Spleen (tissue), 7 donors: ENCODE measurements at regions not wholly inside any gene's neighbourhood (a gene's known extent, or its start where the extent isn't known, plus 50 kb on each side); places are given as distances from the start of the nearest gene placed in this dataset.

Experiments used
- CTCF ChIP-seq, 11 experiments: fragments of 200-600 bp in 7 of 11; fragments of 450-650 bp in 4 of 11; sonication (generic) in 4 of 11; IDR thresholded peaks in 8 of 11; conservative IDR thresholded peaks in 3 of 11; 1 replicate in 7 of 11; 2 replicates in 4 of 11; pipeline versions ENCODE4 v1.4.0 to v1.8.0; 2016 to 2021; ENCODE audit warnings: antibody characterized with exemption in 11 of 11, inconsistent platforms in 4 of 11, mild to moderate bottlenecking in 1 of 11
- POLR2A ChIP-seq, 3 donors: fragments of 450-650 bp; IDR thresholded peaks; one replicate each; pipeline ENCODE4 v1.5.1; 2017; ENCODE audit warnings: antibody characterized with exemption in 3 of 3, mild to moderate bottlenecking in 1 of 3
- donor health status: DM: no; HTN: no; CAD: no; lungs with moderate emphysema.
- donor health status: DM: no; HTN: no; CAD: no.
- donor health status: DM: no; HTN: no; CAD: no.

DNA sequence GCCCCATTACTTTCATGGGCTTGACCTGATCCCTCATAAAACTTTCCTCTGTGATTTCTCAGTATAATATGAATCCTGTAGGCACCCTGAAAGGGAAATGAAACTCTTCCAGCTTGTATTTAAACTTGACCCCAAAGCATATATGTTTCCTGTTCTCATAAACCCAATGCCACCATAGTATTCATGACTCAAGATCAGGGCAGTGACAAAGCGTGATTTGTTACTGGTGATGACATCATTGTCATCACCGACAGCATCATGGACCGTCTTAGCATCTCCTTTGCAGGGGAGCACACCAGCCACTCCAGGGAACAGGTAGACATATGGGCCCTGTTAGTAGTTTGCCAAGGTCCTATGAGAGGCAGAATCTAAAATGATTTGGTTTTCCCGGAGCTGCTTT, 741.2 kb downstream of the NR2F2 start:
- TF ChIP-seq CTCF (IDR thresholded peaks at IDR 0.05 in 8 of 11, conservative IDR thresholded peaks at IDR 0.05 in 3 of 11) (no peak), POLR2A (IDR thresholded peaks at IDR 0.05) (no peak)
